ENCODE measurements at regions not wholly inside any gene's neighbourhood (a gene's known extent, or its start where the extent isn't known, plus 50 kb on each side); places are given as distances from the start of the nearest gene placed in this dataset. TPM values are rescaled to one million over a fixed set of nuclear protein-coding genes. Genes with fewer than 3 reads are reported as not detected.

Small RNAs in the stretch of these regions (small RNA-seq; reads per million reads assigned to genes)
- gene RF00019 (ENCODE audit: insufficient read depth) (not detected), gene RNU6-830P (ENCODE audit: insufficient read depth) (not detected)

Data from neuronal stem cell (in vitro differentiated cells).